GM12878 (cell line): ENCODE measurements at regions not wholly inside any gene's neighbourhood (a gene's known extent, or its start where the extent isn't known, plus 50 kb on each side); places are given as distances from the start of the nearest gene placed in this dataset.

Experiments used
- ATAC-seq: fragments of 200-7000 bp; cut with Tn5 transposase; 3 replicates; pipeline ENCODE4 v1.9.1; 2020; ENCODE audit warnings: mild to moderate bottlenecking, moderate library complexity
- BruUV-seq: library from RNA; stranded (reverse); fragments of 400-500 nt; replicated peaks from 2 replicates; lab custom pipeline; 2021; lab: Mats Ljungman, UMichigan
- CTCF ChIA-PET: fragments of 300-600 bp; sonication (Branson Sonifier 250); formaldehyde crosslinking; extraction: SDS; loops from one replicate; lab custom pipeline; 2021; ENCODE audit warnings: inconsistent platforms; lab: Yijun Ruan, JAX
- POLR2A ChIA-PET: fragments of 350-600 bp; formaldehyde crosslinking; extraction: SDS; loops from one replicate; lab custom pipeline; 2021; ENCODE audit warnings: inconsistent platforms; lab: Charles Lee
- RAD21 ChIA-PET: fragments of 300-600 bp; sonication (Branson Sonifier 250); formaldehyde crosslinking; loops from one replicate; lab custom pipeline; 2023; ENCODE audit warnings: antibody characterized with exemption; ENCODE audit not compliant: unreplicated experiment; lab: Charles Lee
- SMC1A ChIA-PET: fragments of 300-600 bp; sonication (Branson Sonifier 250); formaldehyde crosslinking; loops from one replicate; lab custom pipeline; 2023; ENCODE audit not compliant: unreplicated experiment, uncharacterized antibody; lab: Charles Lee
- DNase-seq: peaks from one replicate; pipeline ENCODE4 v3.0.0-alpha.2; 2011; ENCODE audit warnings: low read depth, low spot score
- FAIRE-seq: peaks from 3 replicates; lab custom pipeline; 2011; peaks lifted over from hg19 to GRCh38; lab: Jason Lieb, UNC
- H2AFZ ChIP-seq: 2 replicates; pipeline ENCODE4 v1.6.0; 2011; ENCODE audit warnings: low read depth, low read length, control low read depth; ENCODE audit not compliant: control insufficient read depth
- H3K27ac ChIP-seq: 2 replicates; pipeline ENCODE4 v1.5.1; 2011; ENCODE audit warnings: control low read depth; ENCODE audit not compliant: control insufficient read depth, insufficient read depth
- H3K27me3 ChIP-seq, 2 experiments: replicated peaks in 1 of 2; 2 replicates each; pipeline versions ENCODE4 v1.6.0 to v1.6.1; 2011; ENCODE audit warnings: low read length in 1 of 2; ENCODE audit not compliant: control insufficient read depth in 2 of 2, insufficient read depth in 2 of 2
- H3K36me3 ChIP-seq, 2 experiments: 2 replicates each; pipeline ENCODE4 v1.5.1; 2011; ENCODE audit warnings: low read length in 1 of 2; ENCODE audit not compliant: control insufficient read depth in 2 of 2, insufficient read depth in 2 of 2
- H3K4me1 ChIP-seq: 2 replicates; pipeline ENCODE4 v1.6.1; 2011; ENCODE audit warnings: mild to moderate bottlenecking, low read length, moderate library complexity, mixed read lengths; ENCODE audit not compliant: control insufficient read depth, insufficient read depth
- H3K4me2 ChIP-seq: 2 replicates; pipeline ENCODE4 v1.6.0; 2011; ENCODE audit warnings: control low read depth; ENCODE audit not compliant: control insufficient read depth, insufficient read depth
- H3K4me3 ChIP-seq: fragments of 200-600 bp; sonication (generic); 2 replicates; pipeline ENCODE4 v1.5.1; 2016
- H3K79me2 ChIP-seq: 2 replicates; pipeline ENCODE4 v1.6.0; 2011; ENCODE audit warnings: low read length; ENCODE audit not compliant: control insufficient read depth, insufficient read depth
- H3K9ac ChIP-seq: 2 replicates; pipeline ENCODE4 v1.8.0; 2011; ENCODE audit warnings: low read length, control low read depth, mixed read lengths; ENCODE audit not compliant: control insufficient read depth, insufficient read depth
- H3K9me3 ChIP-seq: replicated peaks from 3 replicates; pipeline ENCODE4 v1.5.1; 2011; ENCODE audit warnings: mild to moderate bottlenecking, low read length; ENCODE audit not compliant: control insufficient read depth, insufficient read depth
- H4K20me1 ChIP-seq: 2 replicates; pipeline ENCODE4 v1.6.0; 2011; ENCODE audit not compliant: control insufficient read depth, insufficient read depth
- BMI1 ChIP-seq: fragments of 450-650 bp; IDR thresholded peaks from 2 replicates; pipeline ENCODE4 v1.6.1; 2016; ENCODE audit warnings: mild to moderate bottlenecking, moderate library complexity, borderline replicate concordance
- CREB1 ChIP-seq: IDR thresholded peaks from 2 replicates; pipeline ENCODE4 v1.6.1; 2012; ENCODE audit warnings: low read depth, mild to moderate bottlenecking, inconsistent platforms
- HDAC2 ChIP-seq: fragments of 200-600 bp; sonication (generic); IDR thresholded peaks from 2 replicates; pipeline ENCODE4 v1.6.1; 2017
- MLLT1 ChIP-seq: fragments of 450-650 bp; IDR thresholded peaks from 2 replicates; pipeline ENCODE4 v1.6.1; 2016; ENCODE audit warnings: mild to moderate bottlenecking
- MTA3 ChIP-seq: IDR thresholded peaks from 2 replicates; pipeline ENCODE4 v1.6.1; 2012; ENCODE audit warnings: low read length, inconsistent platforms, borderline replicate concordance
- NFYB ChIP-seq: IDR thresholded peaks from 2 replicates; pipeline ENCODE4 v1.6.1; 2011; ENCODE audit warnings: low read depth, mild to moderate bottlenecking, low read length, improper control_type of control experiment, moderate library complexity; ENCODE audit not compliant: insufficient read depth
- PKNOX1 ChIP-seq: fragments of 450-650 bp; IDR thresholded peaks from 2 replicates; pipeline ENCODE4 v1.6.1; 2016; ENCODE audit warnings: mild to moderate bottlenecking
- PML ChIP-seq: IDR thresholded peaks from 2 replicates; pipeline ENCODE4 v1.6.1; 2012; ENCODE audit warnings: low read length, inconsistent platforms
- POU2F2 ChIP-seq: IDR thresholded peaks from 3 replicates; pipeline ENCODE4 v1.6.1; 2011; ENCODE audit warnings: low read depth, mild to moderate bottlenecking, low read length, borderline replicate concordance
- REST ChIP-seq: IDR thresholded peaks from 2 replicates; pipeline ENCODE4 v1.6.1; 2012; ENCODE audit warnings: mild to moderate bottlenecking, low read depth, low read length
- SMAD1 ChIP-seq: fragments of 450-650 bp; IDR thresholded peaks from 2 replicates; pipeline ENCODE4 v1.6.1; 2018; ENCODE audit warnings: mild to moderate bottlenecking, low read depth; ENCODE audit not compliant: partially characterized antibody
- SMAD5 ChIP-seq: IDR thresholded peaks from 2 replicates; pipeline ENCODE4 v1.6.1; 2016; ENCODE audit warnings: antibody characterized with exemption, low read depth
- SMC3 ChIP-seq: IDR thresholded peaks from 2 replicates; pipeline ENCODE4 v1.6.1; 2011; ENCODE audit warnings: low read length, improper control_type of control experiment, borderline replicate concordance
- ZBTB40 ChIP-seq: fragments of 450-650 bp; IDR thresholded peaks from 2 replicates; pipeline ENCODE4 v1.6.1; 2016; ENCODE audit warnings: mild to moderate bottlenecking, moderate library complexity, borderline replicate concordance
- ZNF274 ChIP-seq: IDR thresholded peaks from one replicate; pipeline ENCODE4 v1.8.0; 2011; ENCODE audit not compliant: insufficient read length, insufficient read depth
- ZNF622 ChIP-seq: fragments of 450-650 bp; IDR thresholded peaks from 2 replicates; pipeline ENCODE4 v1.6.1; 2017; ENCODE audit warnings: mild to moderate bottlenecking, inconsistent platforms
- ZSCAN29 ChIP-seq: fragments of 450-650 bp; IDR thresholded peaks from 2 replicates; pipeline ENCODE4 v1.6.1; 2017; ENCODE audit warnings: mild to moderate bottlenecking, moderate library complexity
- WGBS: methylation state at CpG from one replicate; pipeline ENCODE4 v1.1.6; 2016; ENCODE audit warnings: low lambda C conversion rate; ENCODE audit not compliant: insufficient replicate concordance, insufficient coverage; ENCODE audit errors: missing lambda C conversion rate; 5-methylcytosine and 5-hydroxymethylcytosine counted together
- in situ Hi-C: fragments of 300-500 bp; cut with MboI; formaldehyde crosslinking; loops from 9 replicates; pipeline ENCODE4 v1.14.3; 2018; ENCODE audit warnings: mixed read lengths
- intact Hi-C: fragments of 100-400 bp; cut with micrococcal nuclease; formaldehyde crosslinking; loops from one replicate; pipeline ENCODE4 v1.14.2; 2022; ENCODE audit not compliant: unreplicated experiment

GRCh38 chr1:239125027-239125426 is 261.3 kb upstream of the CHRM3 start:
- H3K9ac ChIP-seq: no peak overlapping the region
- no peak overlapping the region for H3K4me2 ChIP-seq
- no peak for ATAC-seq
- no peak overlapping the region for H2AFZ ChIP-seq
- in situ Hi-C loops (no loop called here), intact Hi-C loops (no loop called here)
- no TSS peak for BruUV-seq
- no peaks in the 10 kb centered on the region for H3K36me3 ChIP-seq
- ChIA-PET CTCF (no interaction called here), POLR2A (no interaction called here)
- WGBS: 3% methylated on average over 4 of the region's 4 CpGs
- no peaks in the 10 kb centered on the region for H3K79me2 ChIP-seq
- H3K27me3 ChIP-seq: no peaks in the 10 kb centered on the region
- TF ChIP-seq ZBTB40 (no peak), PKNOX1 (no peak), MTA3 (no peak), ZNF274 (no peak), HDAC2 (no peak), SMAD1 (no peak), PML (no peak), CREB1 (no peak), BMI1 (no peak), SMAD5 (no peak), POU2F2 (no peak), REST (no peak), ZNF622 (no peak), NFYB (no peak), MLLT1 (no peak), SMC3 (no peak), ZSCAN29 (no peak)
- TF ChIP-seq, all 136 proteins: peak for 0
- Histone ChIP-seq H4K20me1 (no peaks in the 10 kb centered on the region), H3K27ac (no peak overlapping the region), H3K4me1 (no peaks in the 10 kb centered on the region), H3K9me3 (no peaks in the 10 kb centered on the region), H3K4me3 (no peak overlapping the region)
- ChIA-PET SMC1A (interaction anchor here (1.0 kb wide), 1 partner anchor 13 kb away, joined by 3 read pairs; no protein-coding TSS in a partner anchor), RAD21 (no interaction called here)
- FAIRE-seq (no peak), DNase-seq (no peak)
